H1 (cell line): ENCODE measurements at regions not wholly inside any gene's neighbourhood (a gene's known extent, or its start where the extent isn't known, plus 50 kb on each side); places are given as distances from the start of the nearest gene placed in this dataset.

Source experiments
- BRCA1 ChIP-seq: IDR thresholded peaks from 2 replicates; pipeline ENCODE4 v1.6.1; 2012; ENCODE audit warnings: low read depth, low read length, improper control_type of control experiment
- CBX5 ChIP-seq: fragments of 300-800, 300-1000 bp; sonication (generic); IDR thresholded peaks from 2 replicates; pipeline ENCODE4 v1.7.1; 2016; ENCODE audit warnings: antibody characterized with exemption, low read length, low read depth
- FOSL1 ChIP-seq: IDR thresholded peaks from 2 replicates; pipeline ENCODE4 v1.6.1; 2011; ENCODE audit warnings: mild to moderate bottlenecking, low read depth, low read length, moderate library complexity; ENCODE audit not compliant: insufficient read depth
- KDM4A ChIP-seq: IDR thresholded peaks from one replicate; pipeline ENCODE4 v1.7.1; 2012; ENCODE audit warnings: low read depth, mild to moderate bottlenecking, moderate library complexity, low read length, inconsistent platforms; ENCODE audit not compliant: severe bottlenecking
- PHF8 ChIP-seq: fragments of 200-600 bp; sonication (generic); conservative IDR thresholded peaks from 2 replicates; pipeline ENCODE4 v1.7.1; 2012; ENCODE audit warnings: low read depth, mild to moderate bottlenecking, inconsistent platforms, low read length, moderate library complexity
- POU5F1 ChIP-seq: IDR thresholded peaks from 2 replicates; pipeline ENCODE4 v1.6.1; 2011; ENCODE audit warnings: low read depth, mild to moderate bottlenecking, low read length, moderate library complexity
- RFX5 ChIP-seq: IDR thresholded peaks from 2 replicates; pipeline ENCODE4 v1.6.1; 2011; ENCODE audit warnings: low read depth, low read length, improper control_type of control experiment, borderline replicate concordance
- SIN3A ChIP-seq, 2 experiments: IDR thresholded peaks in 1 of 2; conservative IDR thresholded peaks in 1 of 2; 2 replicates each; pipeline ENCODE4 v1.6.1; 2011 to 2012; ENCODE audit warnings: low read length in 2 of 2, improper control_type of control experiment in 1 of 2, low read depth in 1 of 2, mild to moderate bottlenecking in 1 of 2
- SRF ChIP-seq: IDR thresholded peaks from 2 replicates; pipeline ENCODE4 v1.6.1; 2011; ENCODE audit warnings: mild to moderate bottlenecking, low read depth, low read length, moderate library complexity
- TF ChIP-seq, protein P1 (sequence below): fragments of 300-600 bp; sonication (generic); IDR thresholded peaks from 2 replicates; pipeline ENCODE4 v1.7.1; 2012; ENCODE audit warnings: low read length, moderate library complexity, mild to moderate bottlenecking, inconsistent platforms; ENCODE audit not compliant: insufficient replicate concordance
- TF ChIP-seq, protein P2 (sequence below): IDR thresholded peaks from 2 replicates; pipeline ENCODE4 v1.6.1; 2012; ENCODE audit warnings: inconsistent platforms

DNA sequence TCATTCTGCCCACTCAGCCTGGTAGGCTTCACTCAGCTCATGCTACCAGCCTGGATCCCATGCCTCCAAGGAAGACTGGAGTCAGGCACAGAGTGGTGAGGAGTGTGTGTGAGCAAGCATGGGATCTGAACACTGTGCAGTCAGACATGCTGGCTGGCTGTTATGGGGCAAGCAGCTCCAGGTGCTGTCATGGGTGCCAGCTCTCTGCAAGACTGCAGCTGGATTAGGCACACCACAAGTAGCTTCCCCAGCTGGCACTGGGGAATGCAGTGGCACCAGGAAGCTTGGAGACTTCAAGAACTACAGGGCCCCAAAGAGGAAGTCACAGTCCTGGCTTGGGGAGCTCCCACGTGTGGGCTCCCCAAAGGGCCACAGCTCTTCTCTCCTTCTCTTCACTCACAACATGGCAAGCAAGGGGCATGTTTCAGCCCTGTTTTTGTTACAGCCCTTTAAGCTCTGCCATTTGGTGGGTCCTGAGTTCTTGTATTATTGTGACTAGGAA, 202.5 kb downstream of the VRK1 start (continued):
- TF ChIP-seq, protein P1, sequence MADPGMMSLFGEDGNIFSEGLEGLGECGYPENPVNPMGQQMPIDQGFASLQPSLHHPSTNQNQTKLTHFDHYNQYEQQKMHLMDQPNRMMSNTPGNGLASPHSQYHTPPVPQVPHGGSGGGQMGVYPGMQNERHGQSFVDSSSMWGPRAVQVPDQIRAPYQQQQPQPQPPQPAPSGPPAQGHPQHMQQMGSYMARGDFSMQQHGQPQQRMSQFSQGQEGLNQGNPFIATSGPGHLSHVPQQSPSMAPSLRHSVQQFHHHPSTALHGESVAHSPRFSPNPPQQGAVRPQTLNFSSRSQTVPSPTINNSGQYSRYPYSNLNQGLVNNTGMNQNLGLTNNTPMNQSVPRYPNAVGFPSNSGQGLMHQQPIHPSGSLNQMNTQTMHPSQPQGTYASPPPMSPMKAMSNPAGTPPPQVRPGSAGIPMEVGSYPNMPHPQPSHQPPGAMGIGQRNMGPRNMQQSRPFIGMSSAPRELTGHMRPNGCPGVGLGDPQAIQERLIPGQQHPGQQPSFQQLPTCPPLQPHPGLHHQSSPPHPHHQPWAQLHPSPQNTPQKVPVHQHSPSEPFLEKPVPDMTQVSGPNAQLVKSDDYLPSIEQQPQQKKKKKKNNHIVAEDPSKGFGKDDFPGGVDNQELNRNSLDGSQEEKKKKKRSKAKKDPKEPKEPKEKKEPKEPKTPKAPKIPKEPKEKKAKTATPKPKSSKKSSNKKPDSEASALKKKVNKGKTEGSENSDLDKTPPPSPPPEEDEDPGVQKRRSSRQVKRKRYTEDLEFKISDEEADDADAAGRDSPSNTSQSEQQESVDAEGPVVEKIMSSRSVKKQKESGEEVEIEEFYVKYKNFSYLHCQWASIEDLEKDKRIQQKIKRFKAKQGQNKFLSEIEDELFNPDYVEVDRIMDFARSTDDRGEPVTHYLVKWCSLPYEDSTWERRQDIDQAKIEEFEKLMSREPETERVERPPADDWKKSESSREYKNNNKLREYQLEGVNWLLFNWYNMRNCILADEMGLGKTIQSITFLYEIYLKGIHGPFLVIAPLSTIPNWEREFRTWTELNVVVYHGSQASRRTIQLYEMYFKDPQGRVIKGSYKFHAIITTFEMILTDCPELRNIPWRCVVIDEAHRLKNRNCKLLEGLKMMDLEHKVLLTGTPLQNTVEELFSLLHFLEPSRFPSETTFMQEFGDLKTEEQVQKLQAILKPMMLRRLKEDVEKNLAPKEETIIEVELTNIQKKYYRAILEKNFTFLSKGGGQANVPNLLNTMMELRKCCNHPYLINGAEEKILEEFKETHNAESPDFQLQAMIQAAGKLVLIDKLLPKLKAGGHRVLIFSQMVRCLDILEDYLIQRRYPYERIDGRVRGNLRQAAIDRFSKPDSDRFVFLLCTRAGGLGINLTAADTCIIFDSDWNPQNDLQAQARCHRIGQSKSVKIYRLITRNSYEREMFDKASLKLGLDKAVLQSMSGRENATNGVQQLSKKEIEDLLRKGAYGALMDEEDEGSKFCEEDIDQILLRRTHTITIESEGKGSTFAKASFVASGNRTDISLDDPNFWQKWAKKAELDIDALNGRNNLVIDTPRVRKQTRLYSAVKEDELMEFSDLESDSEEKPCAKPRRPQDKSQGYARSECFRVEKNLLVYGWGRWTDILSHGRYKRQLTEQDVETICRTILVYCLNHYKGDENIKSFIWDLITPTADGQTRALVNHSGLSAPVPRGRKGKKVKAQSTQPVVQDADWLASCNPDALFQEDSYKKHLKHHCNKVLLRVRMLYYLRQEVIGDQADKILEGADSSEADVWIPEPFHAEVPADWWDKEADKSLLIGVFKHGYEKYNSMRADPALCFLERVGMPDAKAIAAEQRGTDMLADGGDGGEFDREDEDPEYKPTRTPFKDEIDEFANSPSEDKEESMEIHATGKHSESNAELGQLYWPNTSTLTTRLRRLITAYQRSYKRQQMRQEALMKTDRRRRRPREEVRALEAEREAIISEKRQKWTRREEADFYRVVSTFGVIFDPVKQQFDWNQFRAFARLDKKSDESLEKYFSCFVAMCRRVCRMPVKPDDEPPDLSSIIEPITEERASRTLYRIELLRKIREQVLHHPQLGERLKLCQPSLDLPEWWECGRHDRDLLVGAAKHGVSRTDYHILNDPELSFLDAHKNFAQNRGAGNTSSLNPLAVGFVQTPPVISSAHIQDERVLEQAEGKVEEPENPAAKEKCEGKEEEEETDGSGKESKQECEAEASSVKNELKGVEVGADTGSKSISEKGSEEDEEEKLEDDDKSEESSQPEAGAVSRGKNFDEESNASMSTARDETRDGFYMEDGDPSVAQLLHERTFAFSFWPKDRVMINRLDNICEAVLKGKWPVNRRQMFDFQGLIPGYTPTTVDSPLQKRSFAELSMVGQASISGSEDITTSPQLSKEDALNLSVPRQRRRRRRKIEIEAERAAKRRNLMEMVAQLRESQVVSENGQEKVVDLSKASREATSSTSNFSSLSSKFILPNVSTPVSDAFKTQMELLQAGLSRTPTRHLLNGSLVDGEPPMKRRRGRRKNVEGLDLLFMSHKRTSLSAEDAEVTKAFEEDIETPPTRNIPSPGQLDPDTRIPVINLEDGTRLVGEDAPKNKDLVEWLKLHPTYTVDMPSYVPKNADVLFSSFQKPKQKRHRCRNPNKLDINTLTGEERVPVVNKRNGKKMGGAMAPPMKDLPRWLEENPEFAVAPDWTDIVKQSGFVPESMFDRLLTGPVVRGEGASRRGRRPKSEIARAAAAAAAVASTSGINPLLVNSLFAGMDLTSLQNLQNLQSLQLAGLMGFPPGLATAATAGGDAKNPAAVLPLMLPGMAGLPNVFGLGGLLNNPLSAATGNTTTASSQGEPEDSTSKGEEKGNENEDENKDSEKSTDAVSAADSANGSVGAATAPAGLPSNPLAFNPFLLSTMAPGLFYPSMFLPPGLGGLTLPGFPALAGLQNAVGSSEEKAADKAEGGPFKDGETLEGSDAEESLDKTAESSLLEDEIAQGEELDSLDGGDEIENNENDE, result no peak
- TF ChIP-seq POU5F1, result no peak
- no peak for TF ChIP-seq FOSL1
- TF ChIP-seq, protein P2, sequence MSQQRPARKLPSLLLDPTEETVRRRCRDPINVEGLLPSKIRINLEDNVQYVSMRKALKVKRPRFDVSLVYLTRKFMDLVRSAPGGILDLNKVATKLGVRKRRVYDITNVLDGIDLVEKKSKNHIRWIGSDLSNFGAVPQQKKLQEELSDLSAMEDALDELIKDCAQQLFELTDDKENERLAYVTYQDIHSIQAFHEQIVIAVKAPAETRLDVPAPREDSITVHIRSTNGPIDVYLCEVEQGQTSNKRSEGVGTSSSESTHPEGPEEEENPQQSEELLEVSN, result no peak
- no peak for TF ChIP-seq BRCA1
- TF ChIP-seq PHF8, result no peak
- no peak for TF ChIP-seq RFX5
- TF ChIP-seq KDM4A, result no peak
- no peak for TF ChIP-seq SRF
- TF ChIP-seq CBX5, result no peak
- no peak for TF ChIP-seq SIN3A (conservative IDR thresholded peaks at IDR 0.05 in 1 of 2, IDR thresholded peaks at IDR 0.05 in 1 of 2; ENCODE audit: low read depth in 1 of 2, low read length in 2 of 2)
